SK-N-SH (cell line): ENCODE measurements at regions not wholly inside any gene's neighbourhood (a gene's known extent, or its start where the extent isn't known, plus 50 kb on each side); places are given as distances from the start of the nearest gene placed in this dataset.

Source experiments
- CTCF ChIA-PET: fragments of 300-600, 350-600 bp; formaldehyde crosslinking; extraction: SDS; loops from one replicate; lab custom pipeline; 2021; lab: Yijun Ruan, JAX
- POLR2A ChIA-PET: fragments of 350-600 bp; sonication (Branson Sonifier 250); formaldehyde crosslinking; extraction: SDS; loops from one replicate; lab custom pipeline; 2020; ENCODE audit warnings: antibody characterized with exemption, inconsistent platforms; lab: Yijun Ruan, JAX
- DNase-seq: peaks from one replicate; pipeline ENCODE4 v3.0.0; 2012
- H2AFZ ChIP-seq: fragments of 200-600 bp; sonication (generic); 2 replicates; pipeline ENCODE4 v1.8.1; 2016; ENCODE audit warnings: antibody characterized with exemption, mild to moderate bottlenecking, low read depth
- H3F3A ChIP-seq: fragments of 200-600 bp; sonication (generic); replicated peaks from 2 replicates; pipeline ENCODE3; 2016; ENCODE audit warnings: antibody characterized with exemption, mild to moderate bottlenecking; ENCODE audit not compliant: insufficient read depth
- H3K27ac ChIP-seq, 2 experiments: fragments of 200-500 bp in 1 of 2; fragments of 200-600 bp in 1 of 2; sonication (Bioruptor generic) in 1 of 2; sonication (generic), shearing (Covaris generic) in 1 of 2; 2 replicates each; pipeline versions ENCODE4 v1.5.1 to v1.6.1; 2014 to 2016; ENCODE audit warnings: low read depth in 2 of 2, inconsistent platforms in 1 of 2, low read length in 1 of 2, mild to moderate bottlenecking in 1 of 2, mixed read lengths in 1 of 2
- H3K27me3 ChIP-seq: fragments of 200-600 bp; sonication (generic), shearing (Covaris generic); 2 replicates; pipeline ENCODE4 v1.6.1; 2016; ENCODE audit warnings: mixed run types; ENCODE audit not compliant: insufficient read depth
- H3K36me3 ChIP-seq, 2 experiments: fragments of 200-500 bp in 1 of 2; fragments of 200-600 bp in 1 of 2; sonication (Bioruptor generic) in 1 of 2; sonication (generic) in 1 of 2; replicated peaks in 1 of 2; 2 replicates each; pipeline versions ENCODE3 to v1.5.1; 2014 to 2016; ENCODE audit warnings: low read length in 1 of 2, mild to moderate bottlenecking in 1 of 2; ENCODE audit not compliant: insufficient read depth in 2 of 2, control insufficient read depth in 1 of 2
- H3K4me1 ChIP-seq, 2 experiments: fragments of 200-500 bp in 1 of 2; fragments of 200-600 bp in 1 of 2; sonication (Bioruptor generic) in 1 of 2; sonication (generic), shearing (Covaris generic) in 1 of 2; 2 replicates each; pipeline versions ENCODE4 v1.5.1 to v1.6.1; 2014 to 2016; ENCODE audit warnings: low read depth in 1 of 2, low read length in 1 of 2, mixed run types in 1 of 2; ENCODE audit not compliant: insufficient read depth in 2 of 2, control insufficient read depth in 1 of 2
- H3K4me2 ChIP-seq: fragments of 200-600 bp; sonication (generic), shearing (Covaris generic); 2 replicates; pipeline ENCODE4 v1.6.1; 2017; ENCODE audit warnings: mixed run types
- H3K4me3 ChIP-seq, 2 experiments: fragments of 200-500 bp in 1 of 2; fragments of 200-600 bp in 1 of 2; sonication (Bioruptor generic) in 1 of 2; sonication (generic), shearing (Covaris generic) in 1 of 2; 2 replicates each; pipeline versions ENCODE4 v1.5.1 to v1.8.1; 2014 to 2016; ENCODE audit warnings: low read depth in 2 of 2, inconsistent platforms in 1 of 2, low read length in 1 of 2, mild to moderate bottlenecking in 1 of 2, mixed read lengths in 1 of 2, moderate library complexity in 1 of 2
- H3K79me2 ChIP-seq: fragments of 200-600 bp; sonication (generic); 2 replicates; pipeline ENCODE4 v1.8.1; 2017; ENCODE audit warnings: mild to moderate bottlenecking; ENCODE audit not compliant: insufficient read depth
- H3K9ac ChIP-seq: fragments of 200-600 bp; sonication (generic); 2 replicates; pipeline ENCODE4 v1.6.1; 2017; ENCODE audit warnings: mixed run types
- H3K9me2 ChIP-seq: fragments of 200-600 bp; sonication (generic); 2 replicates; pipeline ENCODE4 v1.6.1; 2017; ENCODE audit warnings: mixed run types
- H3K9me3 ChIP-seq: fragments of 200-600 bp; sonication (generic); 2 replicates; pipeline ENCODE4 v1.6.1; 2017; ENCODE audit warnings: mixed run types, mild to moderate bottlenecking, moderate library complexity
- H4K20me1 ChIP-seq: fragments of 200-600 bp; sonication (generic); 2 replicates; pipeline ENCODE4 v1.6.1; 2017; ENCODE audit warnings: mild to moderate bottlenecking, mixed run types; ENCODE audit not compliant: insufficient read depth
- CHD2 ChIP-seq: fragments of 150-350 bp; IDR thresholded peaks from 2 replicates; pipeline ENCODE4 v1.6.1; 2018; ENCODE audit warnings: low read length; ENCODE audit not compliant: partially characterized antibody
- EP300 ChIP-seq, 2 experiments: IDR thresholded peaks; 2 replicates each; pipeline versions ENCODE4 v1.4.0 to v1.6.1; 2012; ENCODE audit warnings: borderline replicate concordance in 1 of 2, low read depth in 1 of 2, low read length in 1 of 2
- FOSL2 ChIP-seq: IDR thresholded peaks from 2 replicates; pipeline ENCODE4 v1.4.0; 2012; ENCODE audit warnings: low read depth, mild to moderate bottlenecking, moderate library complexity, borderline replicate concordance
- FOXM1 ChIP-seq: IDR thresholded peaks from 2 replicates; pipeline ENCODE4 v1.4.0; 2012; ENCODE audit warnings: low read depth, mild to moderate bottlenecking
- IRF3 ChIP-seq: fragments of 150-350 bp; IDR thresholded peaks from 2 replicates; pipeline ENCODE4 v1.6.1; 2016; ENCODE audit warnings: mild to moderate bottlenecking, low read depth, low read length
- JUND ChIP-seq: IDR thresholded peaks from 2 replicates; pipeline ENCODE4 v1.4.0; 2012
- MEF2A ChIP-seq: IDR thresholded peaks from 2 replicates; pipeline ENCODE4 v1.4.0; 2012; ENCODE audit warnings: low read depth, borderline replicate concordance
- NFIC ChIP-seq: IDR thresholded peaks from 2 replicates; pipeline ENCODE4 v1.4.0; 2012; ENCODE audit warnings: borderline replicate concordance
- NRF1 ChIP-seq: IDR thresholded peaks from 2 replicates; pipeline ENCODE4 v1.6.1; 2012; ENCODE audit warnings: low read depth, mild to moderate bottlenecking, low read length
- PBX3 ChIP-seq: IDR thresholded peaks from 2 replicates; pipeline ENCODE4; 2012
- RAD21 ChIP-seq: IDR thresholded peaks from 2 replicates; pipeline ENCODE4 v1.6.1; 2012; ENCODE audit warnings: mild to moderate bottlenecking, low read length
- RFX5 ChIP-seq: IDR thresholded peaks from 2 replicates; pipeline ENCODE4 v1.6.1; 2012; ENCODE audit warnings: mild to moderate bottlenecking, improper control_type of control experiment, low read length
- SMC3 ChIP-seq: IDR thresholded peaks from 2 replicates; pipeline ENCODE4 v1.6.1; 2012; ENCODE audit warnings: low read depth, low read length, improper control_type of control experiment
- TCF12 ChIP-seq: IDR thresholded peaks from 2 replicates; pipeline ENCODE4 v1.4.0; 2012
- TEAD4 ChIP-seq: IDR thresholded peaks from 2 replicates; pipeline ENCODE4 v1.4.0; 2012; ENCODE audit warnings: mild to moderate bottlenecking, borderline replicate concordance; ENCODE audit not compliant: insufficient read depth
- ZBTB33 ChIP-seq: IDR thresholded peaks from 2 replicates; pipeline ENCODE4 v1.4.0; 2012; ENCODE audit warnings: low read depth, borderline replicate concordance
- WGBS: methylation state at CpG from one replicate; pipeline ENCODE4 v1.1.6; 2017; ENCODE audit warnings: low lambda C conversion rate; 5-methylcytosine and 5-hydroxymethylcytosine counted together
- TF ChIP-seq, protein P1 (sequence below): IDR thresholded peaks from 2 replicates; pipeline ENCODE4 v1.6.1; 2012; ENCODE audit warnings: mild to moderate bottlenecking, low read depth, low read length, moderate library complexity

GRCh38 chr4:156293657-156294297 lies 340.1 kb upstream of the CTSO start:
- Histone ChIP-seq H3K27me3 (no peaks in the 10 kb centered on the region), H3F3A (peaks cover 28% of the 10 kb centered on the region), H3K9me3 (no peaks in the 10 kb centered on the region), H3K4me1 (peaks cover 0 to 28% of the 10 kb centered on the region in 2 experiments; a peak in 2 of 4 replicates), H3K79me2 (no peaks in the 10 kb centered on the region), H3K4me3 (peak overlapping the region; percentile 1 to 29; a peak in 2 of 4 replicates), H3K9ac (peak overlapping the region; percentile 26; the same call in 1 of the 2 replicates), H4K20me1 (no peaks in the 10 kb centered on the region), H3K27ac (peak overlapping the region; percentile 83 to 86; a peak in 3 of 4 replicates), H3K36me3 (no peaks in the 10 kb centered on the region), H2AFZ (no peak overlapping the region), H3K4me2 (peak overlapping the region; percentile 30; the same call in 1 of the 2 replicates), H3K9me2 (no peaks in the 10 kb centered on the region)
- CTCF ChIA-PET: interaction anchor here (1.1 kb wide), 2 partner anchors 9 to 33 kb away, joined by 3 read pairs; no protein-coding TSS in a partner anchor
- 3% methylated on average over 1 of the region's 1 CpG for WGBS
- TF ChIP-seq EP300 (IDR thresholded peaks at IDR 0.05; ENCODE audit: borderline replicate concordance in 1 of 2, low read depth in 1 of 2, low read length in 1 of 2) (peak; percentile 6 to 36; a peak in 1 of 4 replicates), RFX5 (no peak), NFIC (peak; percentile 73), FOXM1 (0 out of 2 replicates have a peak, but pooled peaks have one; percentile 22), FOSL2 (peak; percentile 64), JUND (peak; percentile 55; the same call in 1 of the 2 replicates), NRF1 (no peak), PBX3 (peak; percentile 43; the same call in 1 of the 2 replicates), TCF12 (peak; percentile 49), MEF2A (peak; percentile 22; the same call in 1 of the 2 replicates)
- DNase-seq: no peak
- POLR2A ChIA-PET: no interaction called here

GRCh38 chr4:156291317-156291716 lies 337.7 kb upstream of the CTSO start:
- 0% methylated on average over 1 of the region's 1 CpG for WGBS
- TF ChIP-seq MEF2A: no peak
- peak; percentile 59 for TF ChIP-seq TCF12
- no peak for TF ChIP-seq ZBTB33
- TF ChIP-seq FOSL2: peak; percentile 10; the same call in 1 of the 2 replicates
- no peak for TF ChIP-seq RAD21
- TF ChIP-seq CHD2: no peak
- no peak for TF ChIP-seq SMC3
- TF ChIP-seq TEAD4: peak; percentile 45; the same call in 1 of the 2 replicates
- TF ChIP-seq NFIC: peak; percentile 35; the same call in 1 of the 2 replicates
- TF ChIP-seq EP300 (IDR thresholded peaks at IDR 0.05; ENCODE audit: borderline replicate concordance in 1 of 2, low read depth in 1 of 2, low read length in 1 of 2): peak in 1 of 2 experiments; percentile 12; a peak in 1 of 4 replicates
- TF ChIP-seq JUND: peak; percentile 37; the same call in 1 of the 2 replicates
- TF ChIP-seq, protein P1, sequence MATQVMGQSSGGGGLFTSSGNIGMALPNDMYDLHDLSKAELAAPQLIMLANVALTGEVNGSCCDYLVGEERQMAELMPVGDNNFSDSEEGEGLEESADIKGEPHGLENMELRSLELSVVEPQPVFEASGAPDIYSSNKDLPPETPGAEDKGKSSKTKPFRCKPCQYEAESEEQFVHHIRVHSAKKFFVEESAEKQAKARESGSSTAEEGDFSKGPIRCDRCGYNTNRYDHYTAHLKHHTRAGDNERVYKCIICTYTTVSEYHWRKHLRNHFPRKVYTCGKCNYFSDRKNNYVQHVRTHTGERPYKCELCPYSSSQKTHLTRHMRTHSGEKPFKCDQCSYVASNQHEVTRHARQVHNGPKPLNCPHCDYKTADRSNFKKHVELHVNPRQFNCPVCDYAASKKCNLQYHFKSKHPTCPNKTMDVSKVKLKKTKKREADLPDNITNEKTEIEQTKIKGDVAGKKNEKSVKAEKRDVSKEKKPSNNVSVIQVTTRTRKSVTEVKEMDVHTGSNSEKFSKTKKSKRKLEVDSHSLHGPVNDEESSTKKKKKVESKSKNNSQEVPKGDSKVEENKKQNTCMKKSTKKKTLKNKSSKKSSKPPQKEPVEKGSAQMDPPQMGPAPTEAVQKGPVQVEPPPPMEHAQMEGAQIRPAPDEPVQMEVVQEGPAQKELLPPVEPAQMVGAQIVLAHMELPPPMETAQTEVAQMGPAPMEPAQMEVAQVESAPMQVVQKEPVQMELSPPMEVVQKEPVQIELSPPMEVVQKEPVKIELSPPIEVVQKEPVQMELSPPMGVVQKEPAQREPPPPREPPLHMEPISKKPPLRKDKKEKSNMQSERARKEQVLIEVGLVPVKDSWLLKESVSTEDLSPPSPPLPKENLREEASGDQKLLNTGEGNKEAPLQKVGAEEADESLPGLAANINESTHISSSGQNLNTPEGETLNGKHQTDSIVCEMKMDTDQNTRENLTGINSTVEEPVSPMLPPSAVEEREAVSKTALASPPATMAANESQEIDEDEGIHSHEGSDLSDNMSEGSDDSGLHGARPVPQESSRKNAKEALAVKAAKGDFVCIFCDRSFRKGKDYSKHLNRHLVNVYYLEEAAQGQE: no peak
- no peak for TF ChIP-seq FOXM1
- no peak for TF ChIP-seq IRF3

More at GRCh38 chr4:156291317-156291716, 337.7 kb upstream of the CTSO start:
- H3K36me3 ChIP-seq: no peaks in the 10 kb centered on the region
- ChIA-PET CTCF (no interaction called here), POLR2A (no interaction called here)
- H4K20me1 ChIP-seq: no peaks in the 10 kb centered on the region
- H3K9me3 ChIP-seq: no peaks in the 10 kb centered on the region
- DNase-seq: no peak
- H3K4me3 ChIP-seq: no peak overlapping the region
- peaks cover 0 to 28% of the 10 kb centered on the region in 2 experiments; a peak in 1 of 4 replicates for H3K4me1 ChIP-seq
- no peaks in the 10 kb centered on the region for H3K79me2 ChIP-seq
- H3K27me3 ChIP-seq: no peaks in the 10 kb centered on the region
- no peaks in the 10 kb centered on the region for H3K9me2 ChIP-seq
- H3K4me2 ChIP-seq: peak overlapping the region; percentile 44; the same call in 1 of the 2 replicates
- peak overlapping the region; percentile 57 to 65; a peak in 3 of 4 replicates for H3K27ac ChIP-seq
- H3F3A ChIP-seq: peaks cover 28% of the 10 kb centered on the region
- no peak overlapping the region for H2AFZ ChIP-seq
- no peak overlapping the region for H3K9ac ChIP-seq
